CD4-positive, alpha-beta T cell treated with Interleukin-17A for 1 hour (primary cell): ENCODE measurements at regions not wholly inside any gene's neighbourhood (a gene's known extent, or its start where the extent isn't known, plus 50 kb on each side); places are given as distances from the start of the nearest gene placed in this dataset.

Experiments used
- DNase-seq: peaks from one replicate; pipeline ENCODE4 v3.0.0-alpha.2; 2020

GRCh38 chr2:5991305-5991968, 299.3 kb downstream of the SOX11 start:
- DNase-seq = no peak

- no peak for DNase-seq
Observed at GRCh38 chr2:5995832-5996231, 303.6 kb downstream of the SOX11 start.

GRCh38 chr2:6008186-6008585, 316.0 kb downstream of the SOX11 start:
- DNase-seq = no peak

- no peak for DNase-seq
Observed at GRCh38 chr2:6008726-6009125, 316.5 kb downstream of the SOX11 start.

- DNase-seq = no peak
Observed at GRCh38 chr2:6010163-6010562, 318.0 kb downstream of the SOX11 start.

GRCh38 chr2:6011921-6012320, 319.7 kb downstream of the SOX11 start:
- DNase-seq = no peak

- no peak for DNase-seq
Observed at GRCh38 chr2:6017736-6018286, 325.6 kb downstream of the SOX11 start.

GRCh38 chr2:6024229-6024628, 332.0 kb downstream of the SOX11 start:
- DNase-seq = no peak

- no peak for DNase-seq
Observed at GRCh38 chr2:6024784-6025183, 332.6 kb downstream of the SOX11 start.

GRCh38 chr2:6025391-6025790, 333.2 kb downstream of the SOX11 start:
- no peak for DNase-seq

- no peak for DNase-seq
Observed at GRCh38 chr2:6027066-6027465, 334.9 kb downstream of the SOX11 start.

GRCh38 chr2:6031200-6031867, 339.1 kb downstream of the SOX11 start:
- no peak for DNase-seq

- no peak for DNase-seq
Observed at GRCh38 chr2:6036211-6036610, 344.0 kb downstream of the SOX11 start.

- no peak for DNase-seq
Observed at GRCh38 chr2:6043238-6043637, 351.1 kb downstream of the SOX11 start.

- DNase-seq = no peak
Observed at GRCh38 chr2:6052649-6053048, 360.5 kb downstream of the SOX11 start.

GRCh38 chr2:6053743-6054142, 361.6 kb downstream of the SOX11 start:
- no peak for DNase-seq

- DNase-seq = no peak
Observed at GRCh38 chr2:6054161-6054671, 362.0 kb downstream of the SOX11 start.

GRCh38 chr2:6060992-6061663, 368.9 kb downstream of the SOX11 start:
- no peak for DNase-seq

GRCh38 chr2:6064757-6065156, 372.6 kb downstream of the SOX11 start:
- DNase-seq = no peak

- DNase-seq = no peak
Observed at GRCh38 chr2:6065703-6066102, 373.5 kb downstream of the SOX11 start.

- no peak for DNase-seq
Observed at GRCh38 chr2:6067089-6067488, 374.9 kb downstream of the SOX11 start.

GRCh38 chr2:6067806-6068205, 375.6 kb downstream of the SOX11 start:
- DNase-seq = no peak

GRCh38 chr2:6068429-6068828, 376.2 kb downstream of the SOX11 start:
- DNase-seq = no peak

GRCh38 chr2:6069381-6069780, 377.2 kb downstream of the SOX11 start:
- DNase-seq = no peak
